ENCODE measurements at regions not wholly inside any gene's neighbourhood (a gene's known extent, or its start where the extent isn't known, plus 50 kb on each side); places are given as distances from the start of the nearest gene placed in this dataset.
"Not testable (repeated sequence)": the region's sequence is repeated elsewhere in the genome, so short reads cannot be mapped to it uniquely, and the experiment has no call there.

- DNase-seq (ENCODE audit: low read depth), result not testable (repeated sequence)
Measured at GRCh38 chrX:149420566-149420965, 84.5 kb downstream of the IDS start.

GRCh38 chrX:149398027-149398426, 107.1 kb downstream of the IDS start:
- no peak for DNase-seq (ENCODE audit: low read depth)

DNA sequence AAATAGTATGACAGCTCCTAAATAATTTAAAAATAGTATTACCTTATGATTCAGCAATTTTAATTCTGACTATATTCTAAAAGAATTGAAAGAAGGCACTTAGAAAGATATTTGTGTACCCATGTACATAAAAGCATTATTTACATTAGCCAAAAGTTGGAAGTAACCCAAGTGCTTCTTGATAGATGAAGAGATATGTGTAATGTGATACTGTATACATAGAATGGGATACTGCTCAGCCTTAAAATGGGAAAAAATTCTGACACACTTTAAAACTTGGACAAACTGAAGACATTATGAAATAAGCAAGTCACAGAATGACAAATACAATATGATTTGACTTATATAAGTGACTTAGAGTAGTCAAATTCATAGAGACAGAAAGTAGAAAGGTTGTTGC, 112.2 kb downstream of the IDS start:
- no peak for DNase-seq (ENCODE audit: low read depth)

DNA sequence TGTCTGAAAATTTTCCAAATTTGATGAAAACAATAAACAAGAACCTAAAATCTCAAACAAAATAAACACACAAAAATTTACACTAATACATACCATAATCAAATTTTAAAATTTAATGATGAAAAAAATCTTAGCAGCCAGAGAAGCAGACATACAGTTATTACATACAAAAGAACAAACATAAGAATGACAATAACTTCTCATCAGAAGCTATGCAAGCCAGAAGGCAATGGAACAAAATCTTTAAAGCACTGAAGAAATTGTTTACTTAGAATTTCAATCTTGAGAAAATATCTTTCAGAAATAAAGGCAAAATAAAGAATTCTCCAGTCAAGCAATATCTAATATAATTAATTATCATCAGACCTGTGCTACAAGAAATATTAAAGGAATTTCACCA, 121.3 kb downstream of the IDS start:
- DNase-seq (ENCODE audit: low read depth), result no peak

DNA sequence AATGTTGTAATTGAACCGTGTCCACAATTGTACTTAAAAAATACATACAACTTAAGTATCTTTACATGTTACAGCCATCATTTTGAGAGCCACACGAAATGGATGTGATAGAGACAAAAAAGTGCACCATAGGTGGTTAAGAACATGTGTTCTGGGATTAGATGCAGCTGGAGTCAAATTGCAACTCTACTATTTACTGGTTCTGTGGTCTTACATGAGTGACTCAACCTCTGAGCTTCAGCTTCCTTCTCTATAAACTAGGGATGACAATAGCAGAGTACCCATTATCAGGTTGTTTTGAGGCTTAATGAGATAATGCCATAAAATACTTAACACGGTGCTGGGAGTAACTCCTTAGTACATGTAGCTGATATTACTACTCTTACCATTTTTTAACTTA, 130.4 kb downstream of the IDS start:
- peak; percentile 59 for DNase-seq (ENCODE audit: low read depth)

GRCh38 chrX:149372866-149373265, 132.2 kb downstream of the IDS start:
- peak; percentile 58 for DNase-seq (ENCODE audit: low read depth)

DNA sequence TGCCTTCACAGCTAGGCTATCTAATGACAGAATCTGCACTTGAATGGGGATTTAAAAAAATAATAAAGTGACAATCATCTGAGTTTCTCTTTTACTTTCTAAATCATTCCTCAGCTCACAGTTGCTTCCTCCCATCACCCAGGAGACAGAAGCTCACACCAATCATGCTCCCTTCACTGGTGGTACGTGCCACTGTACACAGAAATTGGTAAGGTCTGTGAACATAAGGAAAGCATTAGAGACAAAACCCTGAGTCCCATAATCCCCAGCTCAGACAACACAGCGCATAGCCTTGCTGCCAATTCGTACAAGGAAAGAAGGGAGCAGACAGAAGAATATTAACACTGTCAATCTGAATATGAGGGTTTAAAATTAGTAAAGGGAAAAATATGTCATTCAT, 133.1 kb downstream of the IDS start:
- no peak for DNase-seq (ENCODE audit: low read depth)

DNA sequence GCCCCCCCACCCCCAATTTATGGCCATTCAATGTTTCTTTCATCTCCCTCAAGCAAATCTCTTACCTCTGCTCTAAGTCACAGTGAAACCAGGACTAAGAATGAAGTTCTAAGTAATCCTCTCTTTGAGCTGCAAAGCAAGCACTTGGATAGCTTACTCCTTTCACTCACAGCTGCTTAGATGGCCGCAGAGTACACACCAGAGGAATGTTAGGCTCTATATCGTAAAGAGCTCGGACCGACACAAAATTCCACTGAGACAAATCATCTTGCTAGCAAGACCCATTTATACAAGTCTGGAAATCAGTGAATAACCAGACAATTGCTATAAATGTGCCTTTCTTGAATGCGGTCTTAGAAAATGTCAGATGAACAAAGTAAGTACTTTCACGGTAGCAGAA, 135.0 kb downstream of the IDS start:
- DNase-seq (ENCODE audit: low read depth), result peak; percentile 51

DNA sequence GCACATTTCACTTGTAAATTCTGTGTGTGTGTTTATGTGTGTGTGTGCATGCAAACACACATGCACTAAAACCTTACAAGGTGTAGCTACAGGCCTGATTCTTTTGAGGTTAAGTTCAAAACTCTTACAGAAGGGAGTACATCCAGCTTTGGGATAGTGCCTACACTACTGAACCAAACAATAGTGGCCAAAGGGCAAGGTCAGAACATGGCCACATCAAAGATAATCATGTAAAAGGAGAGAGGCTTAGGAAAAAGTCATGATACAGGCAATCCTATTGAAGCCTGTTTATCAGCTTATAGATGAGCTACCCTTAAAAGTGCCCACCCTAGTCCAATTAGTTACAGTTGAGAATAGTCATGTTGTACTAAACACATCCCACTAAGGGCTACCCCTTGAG, 139.6 kb downstream of the IDS start:
- DNase-seq (ENCODE audit: low read depth), result no peak

- DNase-seq (ENCODE audit: low read depth), result peak; percentile 77
Measured at GRCh38 chrX:149365061-149365460, 140.0 kb downstream of the IDS start.

DNA sequence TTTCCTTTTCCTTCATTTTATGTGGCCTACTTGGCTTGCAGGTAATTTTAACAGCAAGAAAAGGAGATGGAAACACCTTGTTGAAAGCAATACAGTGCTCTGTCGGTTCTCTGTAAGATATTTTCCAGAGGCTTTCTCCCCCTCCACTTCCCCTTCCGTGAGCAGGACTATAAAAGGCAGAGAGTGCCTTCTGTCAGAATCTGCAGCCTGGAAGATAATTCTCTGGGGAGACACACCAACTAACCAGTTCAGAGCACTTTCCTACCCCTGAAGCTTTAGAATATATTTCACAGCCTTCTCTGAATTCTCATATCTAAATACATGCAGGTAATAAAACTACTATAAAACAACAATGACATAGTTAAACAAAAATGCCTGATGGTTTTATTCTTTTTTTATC, 141.1 kb downstream of the IDS start:
- no peak for DNase-seq (ENCODE audit: low read depth)

DNA sequence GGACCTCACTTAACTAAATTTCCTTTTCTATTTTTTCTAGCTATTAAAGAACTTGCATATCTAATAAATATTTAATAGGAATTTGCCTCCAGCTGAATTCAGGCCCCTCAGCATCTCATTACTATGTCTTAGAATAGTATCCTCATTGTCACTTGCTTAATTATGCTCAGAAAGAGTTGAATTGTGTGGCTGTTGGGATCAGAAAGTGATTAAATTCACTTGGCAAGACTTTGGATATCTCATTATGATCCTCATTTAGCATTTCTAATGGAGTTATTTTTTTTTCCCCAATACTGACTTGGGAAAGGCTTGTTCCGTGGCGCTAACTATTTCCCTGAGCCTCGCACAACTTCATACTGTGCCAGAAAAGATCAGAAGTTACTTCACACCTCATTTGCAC, 158.8 kb downstream of the IDS start:
- no peak for DNase-seq (ENCODE audit: low read depth)

GRCh38 chrX:149322316-149322715, 182.8 kb downstream of the IDS start:
- no peak for DNase-seq (ENCODE audit: low read depth)

DNA sequence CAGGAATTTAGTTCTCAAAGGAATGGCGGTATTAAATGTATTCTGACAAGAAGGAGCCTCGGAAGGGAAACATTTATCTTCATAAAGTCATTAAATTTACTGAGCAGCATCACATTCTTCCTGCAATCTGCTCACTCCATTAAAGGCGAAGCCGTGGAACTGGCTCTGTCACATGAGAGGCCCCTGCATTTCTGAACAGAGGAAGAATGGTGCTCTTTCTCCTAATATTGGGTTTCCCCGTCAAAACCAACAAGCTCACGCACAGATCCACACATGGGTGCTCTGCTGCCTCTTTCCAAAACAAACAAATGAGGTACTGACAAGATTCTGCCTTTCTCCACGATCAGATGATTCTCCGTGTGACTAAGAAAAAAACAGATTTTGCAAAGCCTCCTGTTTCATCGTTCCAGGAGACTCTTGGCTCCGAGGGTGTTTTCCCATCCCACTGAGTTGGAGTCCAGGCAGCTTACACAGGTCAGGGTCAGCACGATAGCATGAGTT, 191.2 kb downstream of the IDS start:
- DNase-seq (ENCODE audit: low read depth), result no peak

DNA sequence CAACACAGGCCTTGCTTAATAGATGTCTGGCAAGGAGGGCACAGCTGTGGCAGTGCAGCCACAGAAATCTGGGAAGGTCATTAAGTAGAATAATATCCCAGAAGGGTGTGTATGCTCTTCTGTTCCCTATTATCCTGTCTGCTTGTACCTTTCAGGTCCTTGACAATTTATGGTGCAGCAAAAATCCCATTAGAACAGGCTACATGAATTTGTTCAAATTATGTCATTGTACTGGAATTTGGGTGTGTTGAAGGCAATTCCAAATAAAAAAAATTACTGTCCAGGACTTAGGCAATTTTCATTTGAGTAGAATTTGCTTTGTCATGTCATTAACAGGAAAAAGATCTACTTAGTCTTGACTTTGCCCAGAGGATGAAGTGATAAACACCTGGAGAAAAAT, 192.1 kb downstream of the IDS start:
- DNase-seq (ENCODE audit: low read depth), result no peak

DNA sequence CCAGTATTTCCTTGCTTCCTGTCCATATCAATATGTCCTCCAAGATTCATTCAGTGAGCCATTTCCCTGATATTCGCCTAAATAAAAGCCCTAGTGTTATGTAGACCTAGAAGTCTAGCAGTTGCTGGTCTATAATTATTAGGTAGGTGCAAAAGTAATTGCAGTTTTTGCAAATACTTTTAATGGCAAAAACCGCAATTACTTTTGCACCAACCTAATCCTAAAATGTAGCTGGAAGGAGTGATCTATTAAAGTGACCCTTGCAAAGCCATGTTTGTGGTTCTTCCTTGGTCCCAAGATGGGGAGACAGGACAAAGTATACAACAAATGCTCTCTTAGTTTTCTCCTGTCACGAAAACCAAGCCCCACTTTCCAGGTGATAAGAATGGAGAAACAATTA, 193.0 kb downstream of the IDS start:
- DNase-seq (ENCODE audit: low read depth), result no peak

- no peak for DNase-seq (ENCODE audit: low read depth)
Measured at GRCh38 chrX:149302705-149303104, 202.4 kb downstream of the IDS start.

DNA sequence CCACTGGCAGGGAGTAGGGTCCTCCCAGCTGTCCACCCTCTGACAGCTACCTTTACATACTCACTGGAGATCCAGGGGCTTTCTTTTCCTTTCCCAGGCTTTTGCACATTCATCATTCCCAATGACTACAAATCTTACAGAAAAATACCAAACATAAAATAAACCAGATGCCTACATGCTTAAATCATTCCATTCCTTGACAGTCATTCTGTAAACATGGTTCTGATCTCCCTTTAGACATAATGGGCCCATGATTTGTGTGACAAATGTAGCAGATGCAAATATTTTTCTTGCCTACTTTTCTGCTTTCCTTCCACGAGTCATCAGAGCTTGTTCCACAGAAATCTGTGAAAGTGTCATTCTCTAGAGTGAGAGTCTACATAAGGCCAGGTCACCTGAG, 207.0 kb downstream of the IDS start:
- DNase-seq (ENCODE audit: low read depth), result no peak

- no peak for DNase-seq (ENCODE audit: low read depth)
Measured at GRCh38 chrX:149296092-149296491, 209.0 kb downstream of the IDS start.

DNA sequence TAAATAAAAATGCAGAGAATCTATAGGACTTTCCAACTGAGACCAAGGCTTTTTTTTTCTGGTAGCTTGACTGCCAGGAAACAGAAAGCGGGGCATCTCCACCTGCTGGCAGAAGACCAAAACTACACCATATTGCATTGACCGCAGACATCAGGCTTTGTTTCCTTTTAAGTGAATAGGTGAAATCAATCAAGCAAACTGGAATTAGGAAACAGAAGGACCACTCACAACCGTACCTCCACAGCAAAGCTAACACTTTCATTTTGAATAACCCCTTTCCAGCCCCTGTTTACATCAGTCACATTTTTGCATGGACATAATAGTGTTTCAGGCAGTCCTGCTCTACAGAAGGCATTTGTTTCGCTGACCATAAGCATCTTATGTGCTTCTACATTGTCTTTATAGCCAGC, 218.2 kb downstream of the IDS start:
- peak; percentile 34 for DNase-seq (ENCODE audit: low read depth)

- no peak for DNase-seq (ENCODE audit: low read depth)
Measured at GRCh38 chrX:149284616-149285015, 220.5 kb downstream of the IDS start.

DNA sequence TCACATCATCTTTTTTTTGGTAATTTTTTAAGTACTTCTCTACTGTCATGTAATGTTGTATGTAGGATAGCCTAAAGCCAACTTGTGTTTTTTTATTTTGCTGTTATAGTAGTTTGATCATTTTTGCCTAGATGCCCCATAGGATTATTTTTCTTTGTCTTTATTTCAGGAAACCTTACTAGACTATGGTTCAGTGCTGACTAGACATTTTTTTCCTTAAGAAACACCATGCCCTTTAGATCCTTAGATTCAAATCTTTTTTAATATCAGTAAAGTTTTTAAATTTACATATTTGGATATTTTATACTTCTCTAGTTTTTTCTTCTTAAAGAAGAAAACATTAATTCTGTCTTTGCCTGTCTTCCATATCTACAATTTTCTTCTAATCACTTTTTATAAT, 221.3 kb downstream of the IDS start:
- no peak for DNase-seq (ENCODE audit: low read depth)

DNA sequence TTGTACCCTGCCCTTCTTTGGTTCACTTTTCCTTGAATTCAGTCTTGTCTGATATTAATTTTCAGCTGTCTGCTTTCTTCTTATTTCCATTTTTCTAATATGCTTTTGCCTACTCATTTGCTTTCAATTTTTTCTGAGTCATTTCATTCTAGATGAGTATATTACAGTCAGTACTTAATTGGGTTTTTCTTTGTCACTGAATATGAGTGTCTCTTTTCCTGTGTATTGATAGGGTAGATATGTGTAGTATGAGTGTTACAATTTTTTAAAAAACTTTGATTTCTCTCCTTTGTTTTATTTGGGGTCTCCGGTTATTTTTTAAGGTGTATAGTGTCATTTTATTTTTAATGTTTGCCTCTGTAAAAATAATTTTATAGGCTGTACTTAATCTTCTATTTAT, 222.2 kb downstream of the IDS start:
- DNase-seq (ENCODE audit: low read depth), result no peak

GRCh38 chrX:149280011-149280410, 225.1 kb downstream of the IDS start:
- DNase-seq (ENCODE audit: low read depth), result no peak

- no peak for DNase-seq (ENCODE audit: low read depth)
Measured at GRCh38 chrX:149275836-149276235, 229.3 kb downstream of the IDS start.
